ENCODE measurements at regions not wholly inside any gene's neighbourhood (a gene's known extent, or its start where the extent isn't known, plus 50 kb on each side); places are given as distances from the start of the nearest gene placed in this dataset.
"Not testable (repeated sequence)": the region's sequence is repeated elsewhere in the genome, so short reads cannot be mapped to it uniquely, and the experiment has no call there.

DNA sequence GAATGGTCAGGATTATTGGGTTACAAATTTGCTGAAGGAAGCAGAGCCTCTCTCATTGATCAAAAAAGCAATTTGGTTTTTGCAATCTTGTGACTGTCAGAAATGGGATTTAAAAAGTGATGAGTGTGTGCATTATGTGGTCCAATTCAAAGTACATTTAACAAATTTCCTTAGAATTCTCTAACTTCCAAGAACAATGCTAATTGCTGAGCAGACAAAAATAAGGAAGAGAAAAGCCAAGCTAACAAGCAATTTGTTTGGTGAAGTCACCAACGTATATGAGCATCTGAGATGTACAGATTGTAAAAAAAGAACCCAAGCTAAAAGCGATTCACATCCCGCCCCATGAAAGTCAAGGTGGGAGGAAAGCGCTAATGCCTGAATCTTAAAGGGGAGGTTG, 1643.9 kb downstream of the CDH8 start:
- no peak for DNase-seq (ENCODE audit: low spot score)

DNA sequence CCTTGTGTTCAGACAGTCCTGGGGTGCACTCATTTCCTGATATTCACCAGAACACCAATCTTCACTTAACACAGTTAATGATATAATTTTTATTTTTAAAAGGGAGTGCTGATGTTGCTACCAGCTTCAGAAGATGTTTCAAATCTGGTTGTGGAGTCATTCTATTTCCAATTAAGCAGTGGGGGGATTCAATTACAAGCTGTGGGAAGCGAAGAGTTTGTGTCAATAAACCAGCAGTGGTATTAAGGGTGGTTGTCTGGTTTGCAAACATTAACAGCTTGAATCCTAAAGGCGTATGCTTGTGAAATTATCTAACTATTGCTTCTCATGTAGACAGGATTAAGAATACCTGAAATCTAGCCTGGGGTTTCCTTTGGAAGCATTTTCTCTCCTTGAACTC, 1637.5 kb upstream of the GOT2 start:
- no peak for DNase-seq (ENCODE audit: low spot score)

DNA sequence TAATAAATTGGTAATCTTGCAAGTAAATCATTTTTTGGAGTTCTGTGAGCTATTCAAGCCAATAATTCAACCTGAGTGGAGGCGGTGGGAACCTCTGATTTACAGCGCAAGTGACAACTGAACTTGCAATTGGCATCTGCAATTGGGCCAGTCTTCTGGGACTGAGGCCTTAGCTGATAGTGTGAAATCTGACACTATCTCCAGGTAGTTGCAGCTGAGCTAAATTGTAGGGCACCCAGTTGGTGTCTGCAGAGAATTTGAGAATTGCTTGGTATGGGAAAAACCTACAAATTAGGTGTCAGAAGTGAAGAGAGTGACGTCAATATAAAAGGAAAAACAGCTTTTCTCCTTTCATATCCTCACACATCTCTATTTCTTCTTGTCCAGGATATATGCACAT, 1633.6 kb upstream of the GOT2 start:
- no peak for DNase-seq (ENCODE audit: low spot score)

DNA sequence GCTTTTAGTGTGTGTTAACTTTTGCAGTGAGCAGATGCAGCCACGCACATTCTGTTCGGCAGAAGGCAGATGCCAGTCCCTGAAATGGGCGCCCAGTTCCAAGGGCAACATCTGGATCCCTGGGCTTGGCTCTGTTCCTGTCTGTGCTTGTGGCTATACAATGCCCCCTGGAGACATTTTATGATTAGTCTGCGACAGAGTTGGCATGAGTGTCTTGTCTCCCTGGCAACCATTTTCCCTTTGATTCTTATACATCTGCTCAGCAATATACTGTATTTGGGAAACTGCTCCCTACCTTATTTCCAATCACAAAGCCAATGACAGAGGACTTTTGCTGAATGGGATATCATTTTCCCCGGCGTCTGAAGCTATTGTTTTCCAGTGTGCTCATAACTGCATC, 1629.5 kb upstream of the GOT2 start:
- DNase-seq (ENCODE audit: low spot score), result no peak

DNA sequence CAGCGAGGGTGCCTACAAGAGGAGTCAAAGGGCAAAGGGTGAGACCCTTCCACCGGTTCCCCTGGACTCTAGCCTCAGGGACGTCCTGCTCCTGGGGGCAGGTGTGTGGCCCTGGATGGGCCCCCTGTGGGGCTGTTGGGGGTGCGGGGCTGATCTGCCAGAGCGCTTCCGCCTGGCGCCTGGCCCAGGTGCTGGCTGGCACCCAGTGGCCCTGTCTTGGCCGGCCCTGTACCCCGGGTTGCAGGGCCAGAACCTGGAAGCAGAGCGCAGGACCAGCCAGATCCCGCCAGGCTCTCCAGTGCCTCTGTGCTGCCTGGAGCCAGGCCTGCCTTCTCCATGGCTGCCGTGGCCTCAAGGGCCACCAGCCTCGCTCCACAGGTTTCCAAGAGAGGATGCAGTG, 1625.8 kb upstream of the GOT2 start:
- DNase-seq (ENCODE audit: low spot score), result not testable (repeated sequence)

DNA sequence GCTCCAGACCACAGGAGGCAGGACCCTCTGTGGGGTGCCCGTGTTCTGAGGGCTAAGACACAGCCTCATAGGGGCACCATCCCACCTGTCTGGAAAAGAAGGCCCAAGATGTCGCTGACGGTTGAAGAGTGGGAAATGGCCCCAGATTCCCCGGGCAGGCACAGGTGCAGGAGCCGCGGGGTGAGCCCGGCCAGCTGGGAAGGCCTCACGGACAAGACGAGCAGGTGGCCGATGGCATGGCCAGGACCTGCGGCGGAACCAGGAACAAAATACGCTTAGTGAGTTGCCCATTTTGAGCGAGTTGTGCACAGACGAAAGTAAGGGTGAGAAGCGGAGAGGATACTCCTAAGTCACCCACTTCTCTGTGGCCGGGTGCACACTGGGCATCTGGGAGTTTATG, 1625.3 kb upstream of the GOT2 start:
- DNase-seq (ENCODE audit: low spot score), result not testable (repeated sequence)

DNA sequence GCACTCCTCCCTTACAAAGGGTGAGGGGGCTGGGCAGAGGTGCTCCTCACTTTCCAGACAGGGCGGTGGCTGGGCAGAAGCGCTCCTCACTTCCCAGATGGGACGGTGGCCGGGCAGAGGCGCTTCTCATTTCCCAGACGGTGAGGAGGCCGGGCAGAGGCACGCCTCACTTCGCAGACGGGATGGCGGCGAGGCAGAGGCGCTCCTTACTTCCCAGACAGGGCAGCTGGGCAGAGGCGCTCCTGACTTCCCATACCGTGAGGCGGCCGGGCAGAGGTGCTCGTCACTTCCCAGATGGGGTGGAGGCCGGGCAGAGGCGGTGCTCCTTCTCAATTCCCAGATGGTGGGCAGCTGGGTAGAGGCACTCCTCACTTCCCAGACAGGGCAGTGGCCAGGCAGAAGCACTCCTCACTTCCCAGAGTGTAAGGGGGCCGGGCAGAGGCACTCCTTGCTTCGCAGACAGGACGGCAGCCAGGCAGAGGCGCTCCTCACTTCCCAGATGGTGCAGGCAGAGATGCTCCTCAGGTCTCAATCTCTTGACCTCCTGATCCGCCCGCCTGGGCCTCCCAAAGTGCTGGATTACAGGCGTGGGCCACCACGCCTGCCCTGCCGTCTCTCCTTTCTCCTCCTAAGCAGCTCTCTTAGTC, 1623.9 kb upstream of the GOT2 start:
- DNase-seq (ENCODE audit: low spot score), result not testable (repeated sequence)

DNA sequence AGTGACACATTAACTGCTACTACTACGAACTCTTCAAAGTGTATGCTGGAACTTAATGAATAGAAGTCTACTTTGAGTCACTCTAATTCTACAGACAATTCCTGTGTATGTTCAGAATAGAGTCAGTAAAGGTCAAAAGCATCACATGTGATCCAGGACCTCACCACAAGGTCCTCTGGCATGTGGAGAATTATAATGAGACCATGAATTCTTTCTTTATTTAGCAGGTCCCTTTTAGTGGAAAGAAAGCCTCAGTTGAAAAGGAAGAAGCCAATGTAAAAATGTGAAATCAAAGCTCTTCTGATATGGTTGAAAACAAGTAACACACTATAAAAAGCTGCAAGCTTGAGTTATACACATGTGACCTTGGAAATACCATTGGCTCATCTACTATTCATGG, 1612.1 kb upstream of the GOT2 start:
- no peak for DNase-seq (ENCODE audit: low spot score)

DNA sequence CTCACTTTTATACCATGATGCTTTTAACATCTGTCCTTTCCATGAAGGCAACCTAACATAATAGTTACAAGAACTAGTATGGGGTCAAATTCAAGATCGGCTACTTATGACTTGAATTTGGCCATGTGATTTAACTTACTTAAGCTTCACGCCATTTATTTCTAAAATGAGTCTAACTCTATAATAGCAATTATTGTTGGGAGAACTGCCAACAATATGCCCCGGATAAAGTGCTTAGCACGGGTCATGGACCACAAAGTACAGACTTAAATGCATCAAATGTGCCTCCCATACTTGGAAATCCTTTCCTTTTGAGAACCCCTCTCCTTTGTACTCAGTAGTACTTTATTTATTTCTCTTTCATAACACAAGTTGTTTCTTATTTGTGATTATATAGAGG, 1603.6 kb upstream of the GOT2 start:
- no peak for DNase-seq (ENCODE audit: low spot score)

DNA sequence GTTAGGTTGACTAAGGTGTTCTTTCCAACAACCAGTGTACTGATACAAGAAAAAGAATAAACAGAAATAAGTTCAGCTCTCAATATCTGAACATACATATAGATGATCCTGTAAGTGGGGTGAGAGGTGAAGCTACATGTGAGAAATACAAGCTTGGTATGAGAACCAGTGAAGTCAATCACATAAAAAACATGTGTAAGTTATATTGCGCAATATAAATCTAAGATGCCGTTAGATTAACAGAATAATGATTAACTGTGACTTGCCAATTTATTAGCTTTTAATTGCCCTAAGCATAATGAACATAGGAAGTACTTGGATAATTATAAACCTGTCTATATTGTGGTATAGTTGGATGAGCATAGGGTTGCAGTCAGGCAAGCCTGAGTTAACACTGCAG, 1597.1 kb upstream of the GOT2 start:
- DNase-seq (ENCODE audit: low spot score), result no peak

DNA sequence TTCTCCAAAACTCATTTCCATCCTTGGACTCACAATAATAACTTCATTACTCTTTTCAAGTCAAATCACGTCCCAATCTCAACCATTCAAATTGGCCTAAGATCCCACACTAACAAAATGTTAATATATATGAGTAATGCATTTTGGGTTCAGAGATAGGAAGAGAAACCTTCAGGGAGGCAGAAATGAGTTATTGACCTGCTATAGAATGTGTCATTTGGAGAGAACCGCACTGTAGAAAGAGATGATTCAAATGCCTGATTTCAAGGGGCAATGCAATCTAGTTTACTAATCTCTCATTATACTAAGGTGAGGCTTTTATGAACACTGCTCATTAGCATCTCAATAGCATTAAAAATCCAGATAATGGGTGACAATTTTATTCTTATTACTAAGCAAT, 1595.0 kb upstream of the GOT2 start:
- DNase-seq (ENCODE audit: low spot score), result no peak

DNA sequence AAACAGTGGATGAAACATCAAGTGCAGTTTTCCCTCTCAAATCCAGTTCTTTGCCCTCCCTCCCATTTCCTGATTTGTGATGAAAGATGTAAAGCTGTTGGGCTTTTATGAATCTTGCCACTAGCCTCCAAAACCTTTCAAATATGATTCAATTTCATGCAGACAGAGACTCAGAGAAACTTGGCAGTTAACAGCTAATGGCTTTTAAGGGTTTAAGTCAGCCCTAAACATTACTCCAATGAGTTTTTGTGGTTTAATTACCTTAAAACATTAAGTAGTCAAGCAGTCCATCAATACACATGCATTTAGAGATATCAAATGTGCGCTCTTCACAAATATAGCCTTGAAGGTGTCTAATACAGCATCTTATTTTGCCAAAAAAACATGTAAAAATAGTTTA, 1594.0 kb upstream of the GOT2 start:
- no peak for DNase-seq (ENCODE audit: low spot score)

DNA sequence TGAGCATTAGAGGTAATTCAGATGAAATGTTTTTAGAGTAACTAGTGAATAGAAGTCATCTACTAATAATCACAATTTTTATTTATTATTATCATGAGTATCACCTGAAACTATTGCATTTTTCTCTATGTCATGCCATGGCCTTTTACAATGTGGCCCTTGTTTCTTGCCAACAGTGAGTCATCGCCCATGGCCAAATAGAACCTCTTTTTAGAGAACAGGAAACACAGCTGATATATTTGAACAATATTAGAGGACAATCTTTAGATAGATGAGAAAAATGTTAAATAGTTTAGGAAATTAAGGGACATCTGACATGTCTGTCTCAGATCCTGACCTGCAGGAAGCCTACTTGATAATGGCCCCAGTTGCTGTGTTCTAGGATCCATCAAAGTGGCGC, 1584.4 kb upstream of the GOT2 start:
- no peak for DNase-seq (ENCODE audit: low spot score)

DNA sequence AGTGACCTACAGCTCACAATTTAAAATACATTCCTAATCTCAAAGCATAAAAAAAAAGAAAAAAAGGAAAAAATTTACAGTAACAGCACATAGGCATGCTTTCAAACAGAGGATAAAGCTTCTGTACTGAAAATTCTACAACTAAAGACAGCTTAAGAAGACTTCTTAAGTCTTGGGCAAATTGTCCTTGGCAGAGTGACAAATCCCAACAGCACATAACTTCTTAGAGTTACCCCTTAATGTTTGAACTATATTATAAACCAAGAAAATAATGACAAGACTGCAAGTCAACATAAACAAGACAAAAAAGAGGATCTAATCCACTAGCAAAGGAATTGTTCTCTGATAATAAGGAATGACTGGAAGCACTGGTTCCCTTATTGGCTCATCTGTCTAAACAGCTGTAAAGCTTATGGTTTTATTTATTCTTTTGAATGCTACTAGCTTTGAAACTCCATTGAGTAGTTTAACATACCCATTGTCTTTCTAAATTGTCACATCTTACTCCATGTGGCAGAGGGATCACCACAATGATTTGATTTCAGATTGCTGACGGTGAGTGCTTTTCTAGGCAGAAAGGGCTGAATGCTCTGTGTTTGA, 1576.8 kb upstream of the GOT2 start:
- no peak for DNase-seq (ENCODE audit: low spot score)

DNA sequence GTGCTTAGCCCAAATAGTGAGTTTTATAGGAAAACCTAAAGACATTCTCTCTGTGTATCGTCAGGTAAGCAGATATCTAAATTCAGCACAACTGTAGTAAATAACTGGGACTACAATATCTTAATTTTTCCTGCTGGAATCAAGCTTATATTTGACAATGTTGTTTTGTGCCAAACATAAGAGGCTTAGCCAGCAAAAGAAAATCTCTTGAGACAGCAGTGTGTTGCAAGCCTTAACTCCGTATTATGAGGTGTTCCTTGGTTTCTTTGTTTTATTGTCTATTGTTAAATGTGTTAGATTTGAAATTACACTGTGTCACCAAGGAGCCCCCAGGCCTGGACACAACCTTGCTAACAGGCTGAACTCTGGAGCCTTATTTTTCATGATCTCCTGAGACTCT, 1570.6 kb upstream of the GOT2 start:
- no peak for DNase-seq (ENCODE audit: low spot score)

DNA sequence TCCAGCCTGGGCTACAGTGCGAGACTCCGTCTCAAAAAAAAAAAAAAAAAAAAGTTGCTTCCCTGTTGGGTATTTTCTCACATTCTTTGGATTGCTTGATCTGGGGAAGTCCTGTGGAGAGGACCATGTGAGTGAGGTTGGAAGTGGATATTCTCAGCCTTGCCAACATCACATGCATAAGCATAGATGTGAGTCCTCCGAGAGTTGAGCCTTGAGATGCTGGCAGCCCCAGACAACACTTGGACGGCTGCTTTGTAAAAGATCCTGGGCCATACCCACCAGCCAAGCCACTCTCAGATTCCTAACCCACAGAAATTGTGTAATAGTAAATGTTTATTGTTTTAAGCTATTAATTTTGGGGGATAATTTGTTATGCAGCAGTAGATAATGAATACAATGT, 1570.0 kb upstream of the GOT2 start:
- DNase-seq (ENCODE audit: low spot score), result no peak

DNA sequence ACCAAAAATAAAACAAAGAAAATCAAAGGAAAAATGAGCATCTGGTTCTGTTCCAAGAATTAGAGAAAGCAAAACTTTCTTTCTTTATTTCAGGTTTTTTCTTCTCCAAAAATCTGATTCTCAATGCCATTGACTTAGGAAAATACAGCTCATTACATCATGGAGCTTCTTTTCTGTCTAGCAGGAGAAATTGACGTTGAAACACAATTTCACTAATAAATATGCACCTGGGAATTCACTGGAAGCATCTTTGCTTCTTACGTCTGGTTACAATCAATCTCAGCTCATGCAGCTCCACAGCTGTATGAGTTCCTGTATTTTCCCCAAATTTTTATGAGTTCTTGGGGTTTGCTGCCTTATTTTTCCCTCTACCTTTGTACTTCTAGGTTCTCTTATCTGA, 1568.6 kb upstream of the GOT2 start:
- DNase-seq (ENCODE audit: low spot score), result no peak

DNA sequence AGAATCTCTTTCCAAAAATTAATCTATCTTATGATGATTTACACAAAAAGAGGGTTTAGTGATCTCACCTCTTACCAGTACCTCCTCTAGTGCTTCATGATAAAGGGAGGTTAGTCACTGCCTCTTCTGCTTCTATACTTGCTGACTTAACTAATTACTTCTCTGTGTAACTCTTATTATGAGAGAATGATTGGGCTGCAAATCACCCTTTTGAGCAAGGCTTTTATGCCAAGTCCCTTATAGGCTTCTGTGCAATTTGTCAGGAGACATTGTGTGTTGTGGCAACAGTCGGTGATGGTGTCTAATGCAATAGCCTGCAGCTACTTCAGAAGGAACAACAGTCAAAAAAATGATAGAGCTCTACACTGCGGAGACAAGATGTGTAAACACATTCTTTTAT, 1568.1 kb upstream of the GOT2 start:
- no peak for DNase-seq (ENCODE audit: low spot score)

DNA sequence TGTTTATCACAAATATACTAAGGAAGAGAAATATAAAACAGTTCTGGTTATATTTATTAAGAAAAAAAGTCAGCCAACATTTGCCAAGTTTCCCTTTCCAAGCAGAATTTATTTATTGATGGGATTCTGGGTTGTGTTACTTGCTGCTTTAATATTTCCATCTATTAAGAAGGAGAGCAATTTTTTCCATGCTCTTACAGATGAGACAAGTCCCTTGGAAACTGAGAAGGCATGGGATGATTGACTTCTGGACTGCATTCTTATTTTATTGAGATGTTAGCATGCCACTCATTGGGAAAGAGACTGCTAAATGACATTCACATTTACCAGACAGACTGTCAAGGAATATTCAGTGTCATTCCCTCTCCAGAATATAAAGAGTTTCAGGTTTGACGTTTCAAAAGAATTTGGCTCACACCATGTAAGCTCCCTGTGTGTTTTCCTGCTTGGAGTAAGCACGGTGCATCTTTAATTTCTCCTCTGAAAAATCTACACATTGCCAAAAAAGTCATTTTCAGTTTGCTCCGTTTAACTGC, 1565.2 kb upstream of the GOT2 start:
- no peak for DNase-seq (ENCODE audit: low spot score)

DNA sequence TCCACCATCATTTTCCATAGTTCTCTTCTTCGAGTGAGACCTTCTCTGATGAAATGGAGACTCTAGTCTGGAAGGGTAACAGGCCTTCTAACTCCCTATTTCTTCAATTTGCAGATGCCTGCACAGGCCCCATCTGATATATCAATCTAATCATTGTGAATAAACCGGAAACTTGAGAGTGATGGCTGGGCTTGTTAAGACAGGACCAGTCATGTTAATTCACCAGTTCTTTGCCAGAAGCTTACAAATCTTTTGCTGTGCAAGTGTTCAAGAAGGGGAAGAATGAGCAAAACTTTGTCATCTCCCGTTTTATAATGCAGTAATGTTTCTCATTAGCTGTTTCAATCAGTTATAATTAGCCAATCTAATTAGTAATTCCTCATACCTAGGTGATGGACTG, 1561.3 kb upstream of the GOT2 start:
- DNase-seq (ENCODE audit: low spot score), result no peak

DNA sequence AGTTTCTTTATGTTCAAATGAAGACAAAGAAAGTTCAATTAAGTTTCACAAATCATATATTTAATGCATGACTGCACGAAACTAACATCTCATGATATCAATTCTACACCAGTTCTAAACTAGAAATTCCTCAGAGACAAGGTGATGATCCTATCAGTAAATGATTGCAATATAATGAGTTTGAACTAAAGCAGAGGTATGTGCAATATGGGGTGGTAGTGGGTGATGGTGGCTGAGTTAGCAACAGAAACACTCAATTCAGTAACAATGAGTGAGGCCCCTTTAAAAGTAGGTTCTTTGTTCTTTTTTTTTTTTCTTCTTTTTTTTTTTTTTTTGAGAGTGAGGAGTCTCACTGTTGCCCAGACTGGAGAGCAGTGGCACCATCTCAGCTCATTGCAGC, 1551.7 kb upstream of the GOT2 start:
- no peak for DNase-seq (ENCODE audit: low spot score)

DNA sequence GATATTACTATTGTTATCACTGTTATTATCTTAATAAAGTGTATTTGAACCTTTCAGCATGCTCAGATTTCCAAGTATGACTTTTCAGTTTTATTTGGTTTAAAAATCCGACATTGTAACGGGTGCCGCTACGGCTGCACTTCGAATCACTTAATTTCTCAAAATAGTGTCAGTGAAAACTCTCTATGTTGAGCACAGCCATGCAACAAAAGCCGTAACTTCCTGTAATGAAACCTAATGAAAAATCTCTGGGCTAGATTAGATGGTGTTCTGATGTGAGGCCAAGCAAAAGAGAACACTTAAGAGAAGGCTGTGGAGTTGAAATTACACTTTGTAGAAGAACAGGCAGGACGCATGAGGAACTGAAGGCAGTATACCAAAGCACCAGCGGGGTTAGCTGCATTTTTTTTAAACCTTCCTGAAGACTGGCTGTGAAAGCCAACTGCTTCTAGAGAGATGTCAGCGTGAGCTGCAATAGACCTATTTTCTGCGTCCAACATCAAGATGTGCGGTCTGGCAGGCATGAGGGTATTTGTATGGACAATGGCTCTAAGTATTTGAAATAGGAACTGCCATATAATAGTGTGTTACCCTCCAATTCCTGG, 1545.0 kb upstream of the GOT2 start:
- no peak for DNase-seq (ENCODE audit: low spot score)

DNA sequence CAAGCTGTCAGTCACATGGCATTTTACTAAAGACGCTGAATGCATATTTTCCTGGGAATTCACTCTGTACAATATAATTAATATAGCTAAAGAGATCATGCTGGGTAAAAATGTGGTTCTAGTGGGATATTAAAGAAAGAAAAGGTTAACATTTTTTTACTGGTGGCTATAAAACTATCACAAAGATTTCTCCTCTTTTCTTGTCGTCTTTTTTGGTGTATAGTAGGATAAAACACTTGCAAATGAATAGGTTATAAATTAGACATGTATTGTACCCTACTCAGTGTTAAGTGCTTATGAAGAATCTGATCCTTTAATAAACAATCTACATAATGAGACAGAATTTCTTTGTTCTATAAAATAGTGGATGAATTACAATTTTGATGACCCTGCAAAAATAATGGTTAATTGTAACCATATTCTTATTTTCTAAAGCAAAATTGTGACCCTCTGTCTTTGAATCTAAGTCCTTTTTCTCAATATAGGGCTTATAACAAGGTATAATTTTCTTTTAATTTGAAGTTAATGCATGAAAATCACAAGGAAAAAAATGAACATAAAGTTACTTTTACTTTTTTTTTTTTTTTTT, 1540.4 kb upstream of the GOT2 start:
- no peak for DNase-seq (ENCODE audit: low spot score)

Measured in mucosa of gallbladder (tissue), 1 donor.